DND-41 (cell line): ENCODE measurements at regions not wholly inside any gene's neighbourhood (a gene's known extent, or its start where the extent isn't known, plus 50 kb on each side); places are given as distances from the start of the nearest gene placed in this dataset.

Source experiments
- ATAC-seq: fragments of 200-7000 bp; cut with Tn5 transposase; 3 replicates; pipeline ENCODE4 v1.9.1; 2021; ENCODE audit warnings: low read depth; ENCODE audit not compliant: insufficient read depth
- DNase-seq: peaks from one replicate; pipeline ENCODE4 v3.0.0-alpha.2; 2020
- H2AFZ ChIP-seq: 2 replicates; pipeline ENCODE4 v1.6.0; 2012; ENCODE audit warnings: low read depth, low read length
- H3K27ac ChIP-seq: 2 replicates; pipeline ENCODE4 v1.5.1; 2012; ENCODE audit warnings: low read length, inconsistent platforms
- H3K27me3 ChIP-seq: fragments of 200-600 bp; sonication (generic); 2 replicates; pipeline ENCODE4 v1.6.0; 2012; ENCODE audit warnings: low read length, mild to moderate bottlenecking, inconsistent platforms; ENCODE audit not compliant: insufficient read depth, poor library complexity
- H3K36me3 ChIP-seq: 2 replicates; pipeline ENCODE4 v1.5.1; 2012; ENCODE audit warnings: low read length, inconsistent platforms; ENCODE audit not compliant: insufficient read depth
- H3K4me1 ChIP-seq: 2 replicates; pipeline ENCODE4 v1.5.1; 2012; ENCODE audit warnings: mild to moderate bottlenecking, low read length; ENCODE audit not compliant: insufficient read depth
- H3K4me2 ChIP-seq: 2 replicates; pipeline ENCODE4 v1.6.0; 2012; ENCODE audit warnings: mild to moderate bottlenecking, moderate library complexity, low read length, inconsistent platforms; ENCODE audit not compliant: insufficient read depth
- H3K4me3 ChIP-seq, 2 experiments: fragments of 200-600 bp in 1 of 2; shearing (Covaris generic) in 1 of 2; 2 replicates each; pipeline ENCODE4 v1.5.1; 2012 to 2016; ENCODE audit warnings: inconsistent platforms in 2 of 2, low read length in 2 of 2, mild to moderate bottlenecking in 2 of 2, low read depth in 1 of 2, moderate library complexity in 1 of 2
- H3K79me2 ChIP-seq: 2 replicates; pipeline ENCODE4 v1.6.0; 2012; ENCODE audit warnings: low read length, inconsistent platforms; ENCODE audit not compliant: insufficient read depth
- H3K9ac ChIP-seq: 2 replicates; pipeline ENCODE4 v1.6.0; 2012; ENCODE audit warnings: low read depth, mild to moderate bottlenecking, inconsistent platforms, low read length, moderate library complexity
- H3K9me3 ChIP-seq: 2 replicates; pipeline ENCODE4 v1.5.1; 2012; ENCODE audit warnings: low read length, moderate library complexity, mild to moderate bottlenecking, inconsistent platforms; ENCODE audit not compliant: insufficient read depth, severe bottlenecking
- H4K20me1 ChIP-seq: 2 replicates; pipeline ENCODE4 v1.6.0; 2012; ENCODE audit warnings: low read length; ENCODE audit not compliant: insufficient read depth
- EZH2 ChIP-seq: IDR thresholded peaks from 3 replicates; pipeline ENCODE4 v1.6.1; 2012; ENCODE audit warnings: borderline replicate concordance, low read depth, mild to moderate bottlenecking, moderate library complexity, low read length, inconsistent platforms; ENCODE audit not compliant: severe bottlenecking
- TF ChIP-seq, protein P1 (sequence below): IDR thresholded peaks from 2 replicates; pipeline ENCODE4 v1.5.1; 2012; ENCODE audit warnings: borderline replicate concordance, low read length, moderate library complexity, mild to moderate bottlenecking; ENCODE audit not compliant: poor library complexity, severe bottlenecking; ENCODE audit errors: extremely low read depth

- TF ChIP-seq, protein P1, sequence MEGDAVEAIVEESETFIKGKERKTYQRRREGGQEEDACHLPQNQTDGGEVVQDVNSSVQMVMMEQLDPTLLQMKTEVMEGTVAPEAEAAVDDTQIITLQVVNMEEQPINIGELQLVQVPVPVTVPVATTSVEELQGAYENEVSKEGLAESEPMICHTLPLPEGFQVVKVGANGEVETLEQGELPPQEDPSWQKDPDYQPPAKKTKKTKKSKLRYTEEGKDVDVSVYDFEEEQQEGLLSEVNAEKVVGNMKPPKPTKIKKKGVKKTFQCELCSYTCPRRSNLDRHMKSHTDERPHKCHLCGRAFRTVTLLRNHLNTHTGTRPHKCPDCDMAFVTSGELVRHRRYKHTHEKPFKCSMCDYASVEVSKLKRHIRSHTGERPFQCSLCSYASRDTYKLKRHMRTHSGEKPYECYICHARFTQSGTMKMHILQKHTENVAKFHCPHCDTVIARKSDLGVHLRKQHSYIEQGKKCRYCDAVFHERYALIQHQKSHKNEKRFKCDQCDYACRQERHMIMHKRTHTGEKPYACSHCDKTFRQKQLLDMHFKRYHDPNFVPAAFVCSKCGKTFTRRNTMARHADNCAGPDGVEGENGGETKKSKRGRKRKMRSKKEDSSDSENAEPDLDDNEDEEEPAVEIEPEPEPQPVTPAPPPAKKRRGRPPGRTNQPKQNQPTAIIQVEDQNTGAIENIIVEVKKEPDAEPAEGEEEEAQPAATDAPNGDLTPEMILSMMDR, result no peak
- no peak for TF ChIP-seq EZH2
- no peaks in the 10 kb centered on the region for H3K79me2 ChIP-seq
Measured at GRCh38 chr4:103375278-103375677, 177.1 kb upstream of the CENPE start.

GRCh38 chr4:103374758-103375157 lies 176.6 kb upstream of the CENPE start:
- H4K20me1 ChIP-seq, result no peaks in the 10 kb centered on the region
- H3K27me3 ChIP-seq, result no peaks in the 10 kb centered on the region
- no peaks in the 10 kb centered on the region for H3K79me2 ChIP-seq
- no peak for TF ChIP-seq EZH2
- TF ChIP-seq, protein P1, result no peak
- ATAC-seq (no peak), DNase-seq (no peak)
- no peak overlapping the region for H3K4me3 ChIP-seq
- no peak overlapping the region for H3K27ac ChIP-seq
- no peak overlapping the region for H3K9ac ChIP-seq
- no peaks in the 10 kb centered on the region for H3K4me1 ChIP-seq
- H3K9me3 ChIP-seq, result no peaks in the 10 kb centered on the region
- no peaks in the 10 kb centered on the region for H3K36me3 ChIP-seq
- no peak overlapping the region for H2AFZ ChIP-seq
- no peak overlapping the region for H3K4me2 ChIP-seq

More at GRCh38 chr4:103375278-103375677, 177.1 kb upstream of the CENPE start:
- H3K27me3 ChIP-seq, result no peaks in the 10 kb centered on the region
- no peak overlapping the region for H3K4me2 ChIP-seq
- H3K9me3 ChIP-seq, result no peaks in the 10 kb centered on the region
- H3K27ac ChIP-seq, result no peak overlapping the region
- DNase-seq (no peak), ATAC-seq (no peak)
- H3K36me3 ChIP-seq, result no peaks in the 10 kb centered on the region
- no peak overlapping the region for H2AFZ ChIP-seq
- no peak overlapping the region for H3K9ac ChIP-seq
- H3K4me1 ChIP-seq, result no peaks in the 10 kb centered on the region
- no peaks in the 10 kb centered on the region for H4K20me1 ChIP-seq
- H3K4me3 ChIP-seq, result no peak overlapping the region

GRCh38 chr4:103374306-103374705 lies 176.2 kb upstream of the CENPE start:
- Histone ChIP-seq H3K79me2 (no peaks in the 10 kb centered on the region), H3K36me3 (no peaks in the 10 kb centered on the region), H3K4me2 (no peak overlapping the region), H2AFZ (no peak overlapping the region), H4K20me1 (no peaks in the 10 kb centered on the region), H3K4me3 (no peak overlapping the region), H3K9ac (no peak overlapping the region), H3K27me3 (no peaks in the 10 kb centered on the region), H3K27ac (no peak overlapping the region), H3K4me1 (no peaks in the 10 kb centered on the region), H3K9me3 (no peaks in the 10 kb centered on the region)
- TF ChIP-seq, protein P1, result no peak
- TF ChIP-seq EZH2, result no peak
- ATAC-seq, result no peak
- DNase-seq, result no peak

DNA sequence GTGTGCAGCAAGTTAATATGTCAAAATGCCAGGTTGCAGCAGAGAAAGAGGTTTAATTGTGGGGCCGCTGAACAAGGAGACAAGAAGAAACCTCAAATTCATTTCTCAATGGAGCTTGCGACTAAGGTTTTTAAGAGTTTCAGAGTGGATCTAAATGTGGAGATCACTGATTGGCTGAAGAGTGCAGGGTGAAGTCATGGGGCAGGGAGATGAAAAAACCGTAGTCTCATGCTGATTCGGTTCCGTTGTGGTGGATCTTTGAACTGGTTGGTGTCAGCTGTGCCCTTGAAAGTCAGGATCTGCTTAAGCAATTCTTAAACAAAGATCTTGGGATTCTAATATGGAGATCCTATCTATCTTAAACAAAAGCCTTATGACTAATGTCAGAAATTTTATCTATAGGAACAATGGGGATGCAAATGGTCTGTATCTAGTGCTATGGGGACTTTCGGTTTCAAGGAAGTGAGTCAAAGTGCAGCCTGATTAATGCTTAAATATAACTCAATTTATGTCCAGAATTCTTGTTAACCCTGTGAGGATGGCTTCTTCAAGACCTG lies 173.9 kb upstream of the CENPE start:
- DNase-seq (no peak), ATAC-seq (no peak)
- no peak overlapping the region for H3K4me2 ChIP-seq
- H3K79me2 ChIP-seq, result no peaks in the 10 kb centered on the region
- no peaks in the 10 kb centered on the region for H3K27me3 ChIP-seq
- no peak overlapping the region for H2AFZ ChIP-seq
- H3K9ac ChIP-seq, result no peak overlapping the region
- H4K20me1 ChIP-seq, result no peaks in the 10 kb centered on the region
- no peak overlapping the region for H3K27ac ChIP-seq
- H3K36me3 ChIP-seq, result no peaks in the 10 kb centered on the region
- TF ChIP-seq EZH2, result no peak
- TF ChIP-seq, protein P1, result no peak
- no peaks in the 10 kb centered on the region for H3K4me1 ChIP-seq
- H3K4me3 ChIP-seq, result no peak overlapping the region
- no peaks in the 10 kb centered on the region for H3K9me3 ChIP-seq
